ENCODE measurements at regions not wholly inside any gene's neighbourhood (a gene's known extent, or its start where the extent isn't known, plus 50 kb on each side); places are given as distances from the start of the nearest gene placed in this dataset.

GRCh38 chr5:103366918-103367549 is 108.5 kb downstream of the MACIR start:
- H3K27me3 Mint-ChIP-seq: peaks cover 2 to 15% (median 8%) of the 10 kb centered on the region in 5 donors
- ChIA-PET POLR2A (no interaction called here), CTCF (no interaction called here)
- H3K27me3 ChIP-seq (ENCODE audit: control insufficient read depth in 2 of 2, insufficient read depth in 2 of 2, low read length in 2 of 2): no peaks in the 10 kb centered on the region
- peaks cover 0 to 16% (median 5%) of the 10 kb centered on the region in 11 donors for H3K9me3 Mint-ChIP-seq
- no peaks in the 10 kb centered on the region for H3K36me3 ChIP-seq (ENCODE audit: control insufficient read depth in 2 of 3, insufficient read depth in 3 of 3, low read length in 3 of 3)
- no peaks in the 10 kb centered on the region for H3K9me3 ChIP-seq (ENCODE audit: control insufficient read depth in 2 of 3, low read length in 3 of 3)
- peak overlapping the region in 1 of 9 donors; percentile 44 for H3K27ac Mint-ChIP-seq
- no peak for ATAC-seq
- peaks cover 0 to 3% (median 0%) of the 10 kb centered on the region in 5 donors for H3K36me3 Mint-ChIP-seq
- no peak for DNase-seq
- H3K4me3 ChIP-seq (ENCODE audit: low read length): no peak overlapping the region
- no peaks in the 10 kb centered on the region for H3K4me1 ChIP-seq (ENCODE audit: control insufficient read depth in 2 of 2, insufficient read depth in 2 of 2, low read length in 2 of 2)
- intact Hi-C loops (cut with micrococcal nuclease): no loop called here
- no peak overlapping the region for H3K27ac ChIP-seq (ENCODE audit: low read depth, low read length)
- H3K4me3 Mint-ChIP-seq: no peak overlapping the region
- H3K4me1 Mint-ChIP-seq: no peaks in the 10 kb centered on the region

DNA sequence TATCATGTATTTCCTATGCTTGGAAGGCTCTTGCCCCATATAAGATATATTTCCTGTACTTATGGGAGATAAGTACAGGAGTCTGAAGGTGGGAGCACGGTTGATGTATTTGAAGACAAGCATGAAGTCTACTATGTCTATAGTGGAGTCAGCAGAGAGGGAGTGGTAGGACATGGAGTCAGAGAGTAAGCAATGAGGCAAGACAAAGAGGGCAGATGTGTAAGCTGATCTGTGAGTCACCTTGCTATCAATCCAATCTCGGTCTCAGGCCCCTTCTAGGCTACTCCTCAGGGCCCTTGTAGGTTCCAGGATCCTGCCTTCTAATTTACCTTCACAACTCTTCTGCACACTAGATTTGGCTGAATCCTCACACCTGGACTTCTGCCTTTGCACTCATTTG is 105.5 kb downstream of the MACIR start:
- ChIA-PET POLR2A (no interaction called here), CTCF (interaction anchor here (0.6 kb wide), 1 partner anchor 1169 kb away, joined by 6 read pairs; no protein-coding TSS in a partner anchor)
- Mint-ChIP-seq H3K9me3 (peaks cover 0 to 12% (median 5%) of the 10 kb centered on the region in 11 donors), H3K4me1 (no peaks in the 10 kb centered on the region), H3K4me3 (no peak overlapping the region), H3K27ac (no peak overlapping the region), H3K36me3 (peaks cover 0 to 3% (median 0%) of the 10 kb centered on the region in 5 donors), H3K27me3 (peaks cover 0 to 5% (median 4%) of the 10 kb centered on the region in 5 donors)
- no peak overlapping the region for H3K4me3 ChIP-seq (ENCODE audit: low read length)
- H3K36me3 ChIP-seq (ENCODE audit: control insufficient read depth in 2 of 3, insufficient read depth in 3 of 3, low read length in 3 of 3): no peaks in the 10 kb centered on the region
- H3K27me3 ChIP-seq (ENCODE audit: control insufficient read depth in 2 of 2, insufficient read depth in 2 of 2, low read length in 2 of 2): no peaks in the 10 kb centered on the region
- intact Hi-C loops (cut with micrococcal nuclease): no loop called here
- ATAC-seq (no peak), DNase-seq (no peak)
- no peaks in the 10 kb centered on the region for H3K9me3 ChIP-seq (ENCODE audit: control insufficient read depth in 2 of 3, low read length in 3 of 3)
- no peaks in the 10 kb centered on the region for H3K4me1 ChIP-seq (ENCODE audit: control insufficient read depth in 2 of 2, insufficient read depth in 2 of 2, low read length in 2 of 2)
- no peak overlapping the region for H3K27ac ChIP-seq (ENCODE audit: low read depth, low read length)

DNA sequence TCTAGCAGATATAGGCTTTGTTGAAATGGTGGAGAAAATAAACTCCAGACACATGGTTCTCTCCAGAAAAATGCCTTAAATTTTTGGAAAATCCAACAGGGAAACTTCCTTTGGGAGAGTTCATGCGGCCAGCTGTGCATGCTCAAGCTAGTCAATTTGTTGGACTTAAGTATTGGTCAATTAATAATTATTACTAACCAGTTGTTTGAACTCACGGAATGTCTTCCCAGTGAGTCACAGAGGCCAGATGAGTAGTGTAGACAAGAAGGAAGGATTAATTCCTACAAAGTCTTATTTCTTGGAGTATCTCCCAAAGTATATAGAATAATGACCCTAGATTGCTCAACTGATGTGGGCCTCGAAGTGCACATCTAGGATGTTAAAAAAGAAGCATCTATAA is 103.6 kb downstream of the MACIR start:
- H3K9me3 ChIP-seq (ENCODE audit: control insufficient read depth in 2 of 3, low read length in 3 of 3): no peaks in the 10 kb centered on the region
- no peak overlapping the region for H3K4me3 Mint-ChIP-seq
- intact Hi-C loops (cut with micrococcal nuclease): no loop called here
- DNase-seq: no peak
- H3K27me3 Mint-ChIP-seq: no peaks in the 10 kb centered on the region
- no peak for ATAC-seq
- H3K4me3 ChIP-seq (ENCODE audit: low read length): no peak overlapping the region
- ChIA-PET CTCF (interaction anchor here (0.6 kb wide), 1 partner anchor 111 kb away, joined by 3 read pairs; no protein-coding TSS in a partner anchor), POLR2A (no interaction called here)
- H3K4me1 ChIP-seq (ENCODE audit: control insufficient read depth in 2 of 2, insufficient read depth in 2 of 2, low read length in 2 of 2): no peaks in the 10 kb centered on the region
- H3K4me1 Mint-ChIP-seq: no peaks in the 10 kb centered on the region
- no peaks in the 10 kb centered on the region for H3K36me3 ChIP-seq (ENCODE audit: control insufficient read depth in 2 of 3, insufficient read depth in 3 of 3, low read length in 3 of 3)
- H3K27me3 ChIP-seq (ENCODE audit: control insufficient read depth in 2 of 2, insufficient read depth in 2 of 2, low read length in 2 of 2): no peaks in the 10 kb centered on the region
- no peaks in the 10 kb centered on the region for H3K36me3 Mint-ChIP-seq
- no peak overlapping the region for H3K27ac Mint-ChIP-seq
- H3K27ac ChIP-seq (ENCODE audit: low read depth, low read length): no peak overlapping the region
- peaks cover 0 to 4% (median 0%) of the 10 kb centered on the region in 11 donors for H3K9me3 Mint-ChIP-seq

GRCh38 chr5:103360475-103360874 is 101.9 kb downstream of the MACIR start:
- intact Hi-C loops (cut with micrococcal nuclease): no loop called here
- Histone ChIP-seq H3K4me1 (ENCODE audit: control insufficient read depth in 2 of 2, insufficient read depth in 2 of 2, low read length in 2 of 2) (no peaks in the 10 kb centered on the region), H3K27me3 (ENCODE audit: control insufficient read depth in 2 of 2, insufficient read depth in 2 of 2, low read length in 2 of 2) (no peaks in the 10 kb centered on the region), H3K9me3 (ENCODE audit: control insufficient read depth in 2 of 3, low read length in 3 of 3) (no peaks in the 10 kb centered on the region), H3K4me3 (ENCODE audit: low read length) (no peak overlapping the region), H3K27ac (ENCODE audit: low read depth, low read length) (no peak overlapping the region), H3K36me3 (ENCODE audit: control insufficient read depth in 2 of 3, insufficient read depth in 3 of 3, low read length in 3 of 3) (no peaks in the 10 kb centered on the region)
- POLR2A ChIA-PET: no interaction called here
- no peak for ATAC-seq
- DNase-seq: no peak
- CTCF ChIA-PET: no interaction called here
- Mint-ChIP-seq H3K4me1 (peaks cover 0 to 10% (median 0%) of the 10 kb centered on the region in 7 donors), H3K36me3 (no peaks in the 10 kb centered on the region), H3K27ac (no peak overlapping the region), H3K4me3 (no peak overlapping the region), H3K9me3 (peaks cover 0 to 4% (median 0%) of the 10 kb centered on the region in 11 donors), H3K27me3 (no peaks in the 10 kb centered on the region)

GRCh38 chr5:103358305-103358995 is 99.9 kb downstream of the MACIR start:
- Histone ChIP-seq H3K4me3 (ENCODE audit: low read length) (no peak overlapping the region), H3K9me3 (ENCODE audit: control insufficient read depth in 2 of 3, low read length in 3 of 3) (no peaks in the 10 kb centered on the region), H3K27ac (ENCODE audit: low read depth, low read length) (no peak overlapping the region), H3K36me3 (ENCODE audit: control insufficient read depth in 2 of 3, insufficient read depth in 3 of 3, low read length in 3 of 3) (no peaks in the 10 kb centered on the region), H3K27me3 (ENCODE audit: control insufficient read depth in 2 of 2, insufficient read depth in 2 of 2, low read length in 2 of 2) (no peaks in the 10 kb centered on the region), H3K4me1 (ENCODE audit: control insufficient read depth in 2 of 2, insufficient read depth in 2 of 2, low read length in 2 of 2) (no peaks in the 10 kb centered on the region)
- ATAC-seq (no peak), DNase-seq (no peak)
- intact Hi-C loops (cut with micrococcal nuclease): no loop called here
- H3K4me1 Mint-ChIP-seq: peaks cover 0 to 10% (median 0%) of the 10 kb centered on the region in 7 donors
- CTCF ChIA-PET: no interaction called here
- no peak overlapping the region for H3K27ac Mint-ChIP-seq
- H3K4me3 Mint-ChIP-seq: no peak overlapping the region
- POLR2A ChIA-PET: no interaction called here
- H3K9me3 Mint-ChIP-seq: peaks cover 0 to 4% (median 0%) of the 10 kb centered on the region in 11 donors
- peaks cover 0 to 2% (median 0%) of the 10 kb centered on the region in 5 donors for H3K27me3 Mint-ChIP-seq
- no peaks in the 10 kb centered on the region for H3K36me3 Mint-ChIP-seq

GRCh38 chr5:103357636-103358035 is 99.1 kb downstream of the MACIR start:
- peak overlapping the region in 1 of 9 donors; percentile 7 for H3K27ac Mint-ChIP-seq
- peaks cover 0 to 2% (median 0%) of the 10 kb centered on the region in 11 donors for H3K9me3 Mint-ChIP-seq
- no peaks in the 10 kb centered on the region for H3K27me3 ChIP-seq (ENCODE audit: control insufficient read depth in 2 of 2, insufficient read depth in 2 of 2, low read length in 2 of 2)
- H3K27me3 Mint-ChIP-seq: peaks cover 0 to 5% (median 0%) of the 10 kb centered on the region in 5 donors
- intact Hi-C loops (cut with micrococcal nuclease): no loop called here
- peaks cover 0 to 10% (median 0%) of the 10 kb centered on the region in 7 donors for H3K4me1 Mint-ChIP-seq
- H3K9me3 ChIP-seq (ENCODE audit: control insufficient read depth in 2 of 3, low read length in 3 of 3): no peaks in the 10 kb centered on the region
- H3K4me1 ChIP-seq (ENCODE audit: control insufficient read depth in 2 of 2, insufficient read depth in 2 of 2, low read length in 2 of 2): no peaks in the 10 kb centered on the region
- no peak overlapping the region for H3K4me3 Mint-ChIP-seq
- no peak for ATAC-seq
- no peaks in the 10 kb centered on the region for H3K36me3 Mint-ChIP-seq
- H3K27ac ChIP-seq (ENCODE audit: low read depth, low read length): no peak overlapping the region
- CTCF ChIA-PET: interaction anchor here (0.6 kb wide), 1 partner anchor 37 kb away, joined by 3 read pairs; no protein-coding TSS in a partner anchor
- no peak for DNase-seq
- no peak overlapping the region for H3K4me3 ChIP-seq (ENCODE audit: low read length)
- POLR2A ChIA-PET: no interaction called here
- H3K36me3 ChIP-seq (ENCODE audit: control insufficient read depth in 2 of 3, insufficient read depth in 3 of 3, low read length in 3 of 3): no peaks in the 10 kb centered on the region

Measured in naive thymus-derived CD4-positive, alpha-beta T cell (primary cell).